ENCODE measurements at regions not wholly inside any gene's neighbourhood (a gene's known extent, or its start where the extent isn't known, plus 50 kb on each side); places are given as distances from the start of the nearest gene placed in this dataset.

DNA sequence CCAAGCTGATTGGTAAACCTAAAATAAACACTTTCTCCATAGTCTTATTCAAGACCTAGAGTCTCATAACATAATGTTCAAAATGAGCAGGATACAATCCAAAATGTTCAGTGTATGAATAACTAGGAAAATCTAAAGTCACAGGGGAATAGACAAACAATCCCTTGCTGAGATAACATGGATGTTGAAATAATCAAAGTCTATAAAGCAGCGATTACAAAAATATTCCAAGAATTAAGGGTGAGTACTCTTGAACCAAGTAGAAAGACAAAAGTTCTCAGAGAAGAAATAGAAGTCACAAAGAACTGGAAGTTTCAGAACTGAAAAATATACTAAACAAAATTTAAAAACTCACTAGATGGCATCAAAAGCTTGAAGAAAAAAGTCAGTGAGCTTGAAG, 561.0 kb downstream of the INSC start:
- TF ChIP-seq, protein P1, sequence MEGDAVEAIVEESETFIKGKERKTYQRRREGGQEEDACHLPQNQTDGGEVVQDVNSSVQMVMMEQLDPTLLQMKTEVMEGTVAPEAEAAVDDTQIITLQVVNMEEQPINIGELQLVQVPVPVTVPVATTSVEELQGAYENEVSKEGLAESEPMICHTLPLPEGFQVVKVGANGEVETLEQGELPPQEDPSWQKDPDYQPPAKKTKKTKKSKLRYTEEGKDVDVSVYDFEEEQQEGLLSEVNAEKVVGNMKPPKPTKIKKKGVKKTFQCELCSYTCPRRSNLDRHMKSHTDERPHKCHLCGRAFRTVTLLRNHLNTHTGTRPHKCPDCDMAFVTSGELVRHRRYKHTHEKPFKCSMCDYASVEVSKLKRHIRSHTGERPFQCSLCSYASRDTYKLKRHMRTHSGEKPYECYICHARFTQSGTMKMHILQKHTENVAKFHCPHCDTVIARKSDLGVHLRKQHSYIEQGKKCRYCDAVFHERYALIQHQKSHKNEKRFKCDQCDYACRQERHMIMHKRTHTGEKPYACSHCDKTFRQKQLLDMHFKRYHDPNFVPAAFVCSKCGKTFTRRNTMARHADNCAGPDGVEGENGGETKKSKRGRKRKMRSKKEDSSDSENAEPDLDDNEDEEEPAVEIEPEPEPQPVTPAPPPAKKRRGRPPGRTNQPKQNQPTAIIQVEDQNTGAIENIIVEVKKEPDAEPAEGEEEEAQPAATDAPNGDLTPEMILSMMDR (IDR thresholded peaks at IDR 0.05), result no peak
- no peak for TF ChIP-seq POLR2A (IDR thresholded peaks at IDR 0.05)

Measured in uterus (tissue), 2 donors.